ENCODE measurements at regions not wholly inside any gene's neighbourhood (a gene's known extent, or its start where the extent isn't known, plus 50 kb on each side); places are given as distances from the start of the nearest gene placed in this dataset.
"Not testable (repeated sequence)": the region's sequence is repeated elsewhere in the genome, so short reads cannot be mapped to it uniquely, and the experiment has no call there.

GRCh38 chr1:38498686-38499085 is 360.9 kb downstream of the RRAGC start:
- no peak for DNase-seq

- DNase-seq: no peak
These were observed 361.5 kb downstream of the RRAGC start for GRCh38 chr1:38497921-38498656.

DNA sequence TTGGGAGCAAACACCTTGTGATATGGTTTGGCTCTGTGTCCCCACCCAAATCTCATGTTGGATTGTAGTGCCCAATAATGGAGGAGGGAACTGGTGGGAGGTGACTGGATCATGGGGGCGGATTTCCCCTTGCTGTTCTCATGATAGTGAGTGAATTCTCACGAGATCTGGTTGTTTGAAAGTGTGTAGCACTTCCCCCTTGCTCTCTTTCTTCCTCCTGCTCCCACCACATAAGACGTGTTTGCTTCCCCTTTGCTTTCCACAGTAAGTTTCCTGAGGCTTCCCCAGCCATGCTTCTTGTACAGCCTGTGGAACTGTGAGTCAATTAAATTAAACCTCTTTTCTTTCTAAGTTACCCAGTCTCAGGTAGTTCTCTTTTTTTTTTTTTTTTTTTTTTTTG is 366.3 kb downstream of the RRAGC start:
- DNase-seq: not testable (repeated sequence)

GRCh38 chr1:38489844-38490270 is 369.7 kb downstream of the RRAGC start:
- DNase-seq: peak in 2 of 14 donors; percentile 2 to 9

- DNase-seq: no peak
These were observed 371.2 kb downstream of the RRAGC start for GRCh38 chr1:38488162-38488898.

- DNase-seq: no peak
These were observed 372.2 kb downstream of the RRAGC start for GRCh38 chr1:38487396-38487795.

DNA sequence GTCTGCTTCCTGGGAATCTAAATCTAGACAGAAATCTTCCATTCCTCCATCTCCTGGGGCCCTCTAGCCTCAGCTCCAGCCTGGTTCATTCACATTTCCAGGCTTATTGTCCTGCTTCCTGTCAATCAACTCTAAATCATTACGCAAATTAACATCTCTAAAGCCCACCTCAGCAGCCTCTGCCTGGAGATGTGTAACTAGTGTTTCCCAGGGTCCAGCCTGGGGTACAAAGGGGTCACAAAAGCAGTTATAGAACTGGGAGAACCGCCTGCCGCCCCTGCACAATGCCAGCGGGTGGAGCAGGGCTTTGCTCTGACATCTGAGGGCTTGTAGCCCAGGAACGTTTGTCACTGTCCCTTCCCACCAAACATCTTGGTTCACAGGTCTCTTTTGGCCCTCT is 373.5 kb downstream of the RRAGC start:
- no peak for DNase-seq

- DNase-seq: no peak
These were observed 377.4 kb downstream of the RRAGC start for GRCh38 chr1:38481871-38482826.

DNA sequence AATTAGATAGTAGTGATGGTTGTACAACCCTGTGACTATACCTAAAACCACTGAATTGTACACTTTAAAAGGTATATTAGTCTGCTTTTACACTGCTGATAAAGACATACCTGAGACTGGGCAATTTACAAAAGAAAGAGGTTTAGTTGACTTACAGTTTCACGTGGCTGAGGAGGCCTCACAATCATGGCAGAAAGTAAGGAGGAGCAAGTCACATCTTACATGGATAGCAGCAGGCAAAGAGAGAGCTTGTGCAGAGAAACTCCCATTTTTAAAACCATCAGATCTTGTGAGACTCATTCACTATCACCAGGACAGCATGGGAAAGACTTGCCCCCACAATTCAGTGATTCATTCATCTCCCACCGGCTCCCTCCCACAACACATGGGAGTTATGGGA is 379.9 kb downstream of the RRAGC start:
- DNase-seq: not testable (repeated sequence)

DNA sequence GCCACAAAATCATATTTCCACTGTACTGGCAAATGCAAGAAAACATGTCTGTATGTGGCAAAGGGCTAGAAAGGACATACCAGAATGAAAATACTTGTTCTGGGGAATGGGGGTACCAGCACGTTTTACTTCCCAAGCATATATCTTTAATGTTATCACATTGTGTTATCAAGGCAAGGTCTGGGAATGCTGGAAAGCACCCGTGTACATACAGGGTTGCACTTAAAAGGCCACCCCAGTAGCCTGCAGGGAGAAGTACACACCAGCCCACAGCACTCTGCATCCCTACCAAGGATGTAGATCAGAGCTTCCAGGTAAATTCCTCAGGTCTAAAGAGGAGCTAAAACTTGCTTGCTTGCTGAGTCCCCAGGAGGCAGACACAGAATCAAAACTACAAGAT is 381.8 kb downstream of the RRAGC start:
- DNase-seq: no peak

DNA sequence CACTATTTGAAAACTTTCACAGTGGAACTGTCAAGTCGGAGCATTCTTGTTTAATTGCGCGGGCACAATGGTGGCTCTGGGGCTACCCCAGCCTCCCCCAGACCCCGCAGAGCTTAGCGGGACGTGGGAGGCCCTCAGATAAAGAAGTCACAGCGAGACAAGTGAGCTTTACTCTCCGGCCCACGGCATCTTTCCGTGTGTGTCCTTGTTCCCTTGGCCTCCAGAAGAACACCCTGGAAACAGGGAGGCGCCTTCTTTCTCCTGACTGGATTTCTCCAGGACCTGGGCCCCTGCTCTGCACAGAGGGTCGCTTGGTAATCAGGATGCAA is 382.8 kb downstream of the RRAGC start:
- DNase-seq: no peak

GRCh38 chr1:38476111-38476849 is 383.3 kb downstream of the RRAGC start:
- DNase-seq: peak in 2 of 14 donors; percentile 10 to 14

DNA sequence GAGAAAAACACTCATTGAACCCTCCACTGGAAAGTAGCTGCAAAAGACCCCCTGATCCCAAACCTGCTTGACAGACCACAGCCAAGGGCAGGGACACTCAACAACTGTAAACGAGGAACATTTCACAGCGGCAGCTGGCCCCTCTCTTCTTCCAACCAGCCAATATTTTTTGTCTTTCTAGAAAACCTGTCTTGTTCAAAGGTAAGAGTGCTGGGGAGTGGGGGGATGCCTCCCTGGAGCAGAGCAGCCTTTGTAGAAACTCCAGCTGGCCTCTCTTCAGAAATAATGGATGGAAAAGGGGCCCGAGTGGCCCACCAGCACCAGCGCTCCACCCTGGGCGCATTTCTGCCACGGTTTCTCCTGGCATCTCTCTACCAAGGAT is 384.0 kb downstream of the RRAGC start:
- DNase-seq: no peak

- DNase-seq: no peak
These were observed 384.6 kb downstream of the RRAGC start for GRCh38 chr1:38474738-38475623.

DNA sequence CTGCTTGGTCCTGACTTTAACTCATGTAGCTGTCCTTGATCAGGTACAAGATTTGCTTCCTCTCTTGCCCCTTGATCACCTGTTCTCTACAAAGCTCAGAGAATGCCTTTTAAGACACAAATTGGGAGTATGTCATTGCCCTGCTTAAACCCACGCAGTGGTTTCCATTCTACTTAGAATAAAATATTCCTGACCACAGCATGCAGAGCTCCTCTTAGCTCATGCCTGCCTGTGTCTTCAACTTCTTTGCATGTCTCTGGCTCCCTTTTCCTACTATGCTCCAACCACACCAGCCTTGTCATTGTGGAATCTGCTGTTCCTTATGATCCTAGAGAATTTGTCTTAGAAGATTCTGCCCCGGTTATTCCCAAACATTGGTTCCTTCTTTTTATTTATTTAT is 393.1 kb downstream of the RRAGC start:
- no peak for DNase-seq

- no peak for DNase-seq
These were observed 394.1 kb downstream of the RRAGC start for GRCh38 chr1:38465460-38465859.

- no peak for DNase-seq
These were observed 395.4 kb downstream of the RRAGC start for GRCh38 chr1:38464071-38464661.

GRCh38 chr1:38463074-38463473 is 396.5 kb downstream of the RRAGC start:
- DNase-seq: no peak

GRCh38 chr1:38456531-38456876 is 403.1 kb downstream of the RRAGC start:
- DNase-seq: no peak

DNA sequence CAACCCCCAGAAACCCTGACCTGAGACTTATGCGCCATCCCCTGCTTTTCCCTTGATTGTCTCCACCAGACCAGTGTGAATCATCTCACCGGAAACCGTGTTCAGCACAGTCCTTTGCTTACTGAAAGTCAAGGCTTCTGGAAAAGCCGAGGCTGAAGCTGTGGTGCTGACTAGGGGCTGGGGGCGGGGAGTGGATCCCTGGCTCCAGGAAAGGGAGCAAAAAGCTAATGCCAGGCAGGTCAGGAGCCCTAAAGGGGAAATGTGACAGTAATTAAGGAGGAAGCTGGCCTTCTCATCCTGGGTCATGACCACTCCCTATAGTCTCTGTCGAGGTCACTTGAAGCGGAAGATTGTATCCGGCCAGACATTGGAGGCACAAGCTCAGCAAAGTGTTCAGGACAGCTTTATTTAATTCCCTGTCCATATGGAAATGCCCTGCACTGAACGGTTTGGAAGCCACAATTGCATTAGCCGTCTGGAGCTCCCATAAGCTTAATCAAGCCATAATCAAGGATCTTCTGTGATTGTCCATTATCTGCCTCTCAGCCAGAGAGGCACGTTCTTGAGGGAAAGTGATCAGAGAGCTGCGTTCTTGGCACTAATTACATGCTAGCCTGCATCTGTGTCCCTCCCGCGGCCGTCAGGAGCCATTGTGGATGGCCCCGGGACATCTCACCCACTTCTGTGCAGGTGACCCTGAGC is 403.6 kb downstream of the RRAGC start:
- DNase-seq: no peak

All from C1 segment of cervical spinal cord (tissue), 14 donors.